Dermis microvascular lymphatic vessel endothelial cell (primary cell): ENCODE measurements at regions not wholly inside any gene's neighbourhood (a gene's known extent, or its start where the extent isn't known, plus 50 kb on each side); places are given as distances from the start of the nearest gene placed in this dataset.
"Not testable (repeated sequence)": the region's sequence is repeated elsewhere in the genome, so short reads cannot be mapped to it uniquely, and the experiment has no call there.

Source experiments
- DNase-seq, 2 donors: peaks; one replicate each; pipeline versions ENCODE4 v3.0.0 to v3.0.0-alpha.2; 2010; ENCODE audit warnings: low read depth in 2 of 2

DNA sequence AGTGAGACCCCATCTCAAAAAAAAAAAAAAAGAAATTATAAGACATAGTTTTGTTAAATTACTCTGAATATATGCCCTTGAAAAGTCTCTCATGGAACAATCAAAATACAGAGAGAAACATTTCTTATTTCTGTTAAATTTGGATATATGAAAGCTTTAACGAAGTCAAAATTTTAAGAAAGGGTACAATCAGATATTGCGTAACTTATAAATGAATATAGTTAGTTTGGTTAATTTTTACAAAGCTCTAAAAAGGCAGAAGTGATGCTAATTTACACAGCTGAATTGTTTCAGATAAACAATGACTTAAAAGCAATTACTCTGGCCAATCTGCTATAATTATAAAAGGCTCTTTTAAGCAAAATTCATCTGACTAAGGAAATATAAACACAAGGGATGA lies 611.6 kb upstream of the CCDC179 start:
- DNase-seq, result no peak

DNA sequence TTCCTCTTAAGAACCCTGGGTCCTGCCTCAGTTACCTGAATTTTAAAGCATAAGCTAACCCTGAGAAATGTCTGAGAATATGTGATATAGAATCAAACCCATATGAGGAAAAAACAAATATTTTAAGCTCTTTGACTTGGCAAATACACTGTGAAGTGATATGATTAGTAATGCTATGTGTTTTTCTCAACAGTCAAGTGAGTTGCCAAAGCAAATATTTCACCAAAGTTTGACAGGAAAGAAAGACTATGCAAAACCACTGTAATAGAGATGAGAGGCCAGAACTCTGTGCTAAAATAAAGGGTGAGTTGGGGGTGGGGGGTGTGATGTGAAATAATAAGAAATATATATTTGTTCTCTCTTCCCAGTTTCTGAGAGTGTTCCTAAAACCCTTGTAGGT lies 613.5 kb upstream of the CCDC179 start:
- peak in 1 of 2 donors; percentile 1 for DNase-seq

DNA sequence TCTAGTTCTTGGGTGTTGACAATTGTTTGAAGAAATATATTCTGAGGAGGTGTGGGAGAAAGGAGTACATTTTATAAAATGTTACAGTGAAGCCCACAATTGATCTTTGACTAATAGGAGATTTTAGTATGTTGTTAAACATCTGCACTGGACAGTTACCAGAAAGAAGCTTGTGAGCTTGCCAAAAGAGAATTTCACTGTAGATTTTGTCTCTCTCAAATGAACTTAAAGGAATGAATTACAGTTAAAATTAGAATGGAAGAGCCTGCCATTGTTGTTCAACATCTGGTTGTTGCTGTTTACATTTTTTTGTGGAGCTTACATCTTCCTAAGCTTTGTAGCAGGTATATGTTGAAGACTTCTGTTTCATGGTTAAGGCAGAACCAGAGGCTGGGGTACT lies 620.5 kb upstream of the CCDC179 start:
- no peak for DNase-seq

DNA sequence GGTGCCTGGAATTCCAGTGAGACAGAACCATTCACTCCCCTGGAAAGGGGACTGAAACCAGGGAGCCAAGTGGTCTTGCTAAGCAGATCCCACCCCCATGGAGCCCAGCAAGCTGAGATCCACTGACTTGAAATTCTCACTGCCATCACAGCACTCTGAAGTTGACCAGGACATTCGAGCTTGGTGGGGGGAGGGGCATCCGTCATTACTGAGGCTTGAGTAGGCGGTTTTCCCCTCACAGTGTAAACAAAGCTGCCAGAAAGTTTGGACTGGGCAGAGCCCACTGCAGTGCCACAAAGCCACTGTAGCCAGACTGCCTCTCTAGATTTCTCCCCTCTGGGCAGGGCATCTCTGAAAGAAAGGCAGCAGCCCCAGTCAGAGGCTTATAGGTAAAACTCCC lies 623.9 kb upstream of the CCDC179 start:
- DNase-seq, result not testable (repeated sequence)

DNA sequence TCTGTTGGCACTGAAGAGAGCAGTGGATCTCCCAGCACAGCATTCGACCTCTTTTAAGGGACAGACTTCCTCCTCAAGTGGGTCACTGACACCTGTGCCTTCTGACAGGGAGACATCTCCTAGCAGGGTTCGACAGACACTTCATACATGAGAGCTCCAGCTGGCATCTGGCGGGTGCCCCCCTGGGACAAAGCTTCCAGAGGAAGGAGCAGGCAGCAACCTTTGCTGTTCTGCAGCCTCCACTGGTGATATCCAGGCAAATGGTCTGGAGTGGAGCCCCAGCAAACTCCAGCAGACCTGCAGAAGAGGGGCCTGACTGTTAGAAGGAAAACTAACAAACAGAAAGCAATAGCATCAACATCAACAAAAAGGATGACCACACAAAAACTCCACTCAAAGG lies 624.3 kb upstream of the CCDC179 start:
- DNase-seq, result not testable (repeated sequence)

DNA sequence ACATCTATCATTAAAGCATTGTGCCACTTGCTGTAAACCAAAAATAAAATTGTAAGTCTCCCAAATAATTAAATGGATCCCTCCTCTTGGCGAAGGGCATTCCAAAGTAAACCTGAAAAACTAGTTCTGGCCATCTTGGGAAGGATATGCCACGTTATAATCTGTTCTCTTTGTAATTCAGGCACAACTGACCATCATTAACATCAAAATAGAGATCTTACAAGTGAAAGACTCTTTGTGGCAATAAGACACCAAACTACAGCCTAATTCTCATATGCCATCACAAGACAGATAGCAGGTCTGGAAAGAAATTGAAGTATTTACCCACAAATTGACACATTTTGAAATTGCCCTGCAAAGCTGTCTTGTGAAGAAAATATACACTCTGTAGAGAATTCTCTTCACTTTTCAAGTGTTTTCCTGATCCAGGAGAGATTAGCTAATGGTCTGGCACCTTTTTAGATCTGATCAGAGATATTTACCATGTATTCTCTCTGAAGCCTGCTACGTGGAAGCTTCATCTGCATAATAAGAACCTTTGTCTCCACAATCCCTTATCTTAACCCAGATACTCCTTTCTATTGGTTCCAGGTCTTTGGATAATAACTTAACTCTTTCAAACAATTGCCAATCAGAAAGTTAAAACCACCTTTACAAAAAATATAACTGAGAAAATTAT lies 630.4 kb upstream of the CCDC179 start:
- DNase-seq, result no peak

DNA sequence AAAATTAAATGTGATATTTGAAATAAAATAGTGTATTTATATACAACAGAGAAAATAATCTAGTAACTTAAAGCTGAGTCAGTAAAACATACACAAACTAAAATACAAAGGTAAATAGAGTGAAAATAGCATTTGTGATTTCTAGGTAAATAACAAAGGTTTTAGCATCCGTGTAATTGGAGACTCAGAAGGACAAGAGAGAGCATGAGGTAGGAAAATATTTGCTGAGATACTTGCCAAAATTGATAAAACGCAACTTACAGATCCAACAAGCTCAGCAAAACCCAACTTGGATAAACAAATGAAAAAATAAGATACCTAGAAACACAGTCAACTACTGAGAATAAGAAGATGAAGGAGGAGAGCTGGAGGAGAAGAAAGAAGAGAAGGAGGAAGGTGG lies 634.7 kb upstream of the CCDC179 start:
- no peak for DNase-seq

DNA sequence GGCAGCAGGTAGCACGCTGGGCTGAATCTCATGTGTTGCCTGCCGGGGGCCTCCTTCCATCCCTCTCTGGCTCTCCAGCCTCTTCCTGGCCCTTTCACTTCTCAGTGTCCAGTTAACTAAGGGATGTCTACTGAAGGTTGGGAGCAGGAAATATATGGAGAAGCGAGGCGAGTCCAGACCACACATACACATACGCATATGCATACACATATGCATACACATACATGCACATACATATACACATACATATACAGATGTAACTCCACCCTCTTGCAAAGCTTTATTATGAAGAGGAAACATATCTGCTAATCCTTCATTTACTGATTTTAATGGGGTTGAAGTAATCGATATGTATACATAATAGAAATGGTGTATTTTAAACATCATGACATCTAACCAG lies 636.1 kb upstream of the CCDC179 start:
- DNase-seq, result no peak

DNA sequence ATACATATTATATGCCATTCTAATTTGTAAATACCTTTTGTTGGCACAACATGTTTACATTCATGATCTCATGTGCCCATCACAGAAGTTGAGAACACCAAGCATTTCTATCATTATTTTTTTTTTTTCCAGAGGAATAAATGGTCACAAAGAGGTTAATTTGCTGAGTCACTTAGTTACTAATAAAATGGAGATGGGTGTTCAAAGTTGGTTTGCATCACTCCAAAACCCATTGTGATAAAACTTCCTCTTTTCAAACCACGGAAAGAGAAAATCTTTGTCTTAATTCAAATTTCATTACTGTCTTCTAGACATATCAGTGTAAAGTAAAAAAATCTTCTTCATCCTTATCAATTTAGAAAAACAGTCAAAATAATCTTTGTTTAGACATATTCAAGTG lies 636.8 kb upstream of the CCDC179 start:
- DNase-seq, result no peak

DNA sequence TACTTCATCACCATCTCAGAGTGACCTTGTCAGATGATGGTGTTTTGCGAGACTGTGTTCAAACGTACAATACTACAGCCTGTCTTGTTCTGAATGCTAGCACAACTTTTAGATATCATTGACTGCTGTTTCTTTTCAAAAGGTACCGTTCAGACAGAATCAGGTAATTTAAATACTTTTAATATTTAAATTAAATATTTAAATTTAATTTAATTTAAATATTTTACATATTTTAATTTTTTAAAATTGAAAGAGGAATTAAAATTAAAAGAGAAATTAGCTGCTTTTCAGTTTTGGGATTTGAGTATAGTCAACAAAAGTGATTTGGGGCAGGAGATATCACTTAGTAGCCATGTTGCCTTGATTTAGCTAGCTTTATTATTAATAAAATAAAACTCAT lies 642.1 kb upstream of the CCDC179 start:
- DNase-seq, result no peak

DNA sequence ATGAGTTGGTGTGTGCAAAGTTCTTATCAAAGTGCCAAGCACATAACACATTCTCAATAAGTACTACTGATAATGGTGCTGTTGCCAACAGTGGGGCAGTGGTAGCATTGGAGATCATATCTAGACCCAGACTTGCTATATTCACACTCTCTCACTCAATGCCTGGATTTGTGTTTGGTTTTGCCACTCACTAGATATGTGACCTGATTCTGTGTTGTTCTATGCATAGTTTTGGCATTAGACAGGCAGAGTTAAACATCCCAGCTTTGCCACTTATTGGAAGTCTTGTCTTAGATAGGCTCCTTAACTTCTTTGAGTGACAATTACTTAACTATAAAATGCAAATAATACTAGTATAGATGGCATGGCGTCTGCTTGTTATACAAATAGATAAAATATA lies 642.6 kb upstream of the CCDC179 start:
- DNase-seq, result no peak

DNA sequence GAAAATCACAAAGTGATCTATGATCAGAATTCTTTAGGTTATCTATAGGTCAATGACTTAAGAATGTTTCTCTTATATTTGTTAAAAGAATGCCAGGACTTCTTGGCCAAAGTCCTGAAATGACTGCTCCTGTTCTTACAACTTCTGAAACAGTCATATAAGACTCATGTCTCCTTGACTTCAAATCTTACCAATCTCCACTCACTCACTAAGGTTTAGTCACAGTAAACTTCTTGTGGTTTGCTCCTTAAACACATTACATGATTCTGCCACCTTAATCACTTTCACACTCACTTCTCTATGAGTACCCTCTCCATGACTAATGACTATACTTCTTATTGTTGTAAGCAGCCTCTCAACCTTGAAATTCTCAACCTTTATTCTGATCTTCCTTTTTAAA lies 648.7 kb upstream of the CCDC179 start:
- DNase-seq, result no peak

DNA sequence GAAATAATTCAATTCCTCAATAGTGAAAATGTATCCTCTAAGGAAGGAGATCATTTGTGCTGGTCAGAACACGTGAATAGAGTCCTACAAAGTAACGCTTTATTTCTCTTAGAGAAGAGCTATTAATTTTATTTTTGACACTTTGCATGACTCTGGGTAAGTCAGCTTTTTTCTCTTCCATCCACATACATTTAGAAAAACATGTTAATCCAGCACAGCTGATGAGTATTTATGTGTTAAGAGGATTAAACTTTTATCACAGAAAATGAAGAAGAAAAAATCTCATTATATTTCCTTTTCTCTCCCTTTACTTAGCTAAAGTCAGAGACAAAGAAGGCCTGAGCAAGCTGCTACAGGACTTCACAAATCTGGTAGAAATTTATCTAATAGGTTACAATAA lies 649.5 kb upstream of the CCDC179 start:
- DNase-seq, result no peak

DNA sequence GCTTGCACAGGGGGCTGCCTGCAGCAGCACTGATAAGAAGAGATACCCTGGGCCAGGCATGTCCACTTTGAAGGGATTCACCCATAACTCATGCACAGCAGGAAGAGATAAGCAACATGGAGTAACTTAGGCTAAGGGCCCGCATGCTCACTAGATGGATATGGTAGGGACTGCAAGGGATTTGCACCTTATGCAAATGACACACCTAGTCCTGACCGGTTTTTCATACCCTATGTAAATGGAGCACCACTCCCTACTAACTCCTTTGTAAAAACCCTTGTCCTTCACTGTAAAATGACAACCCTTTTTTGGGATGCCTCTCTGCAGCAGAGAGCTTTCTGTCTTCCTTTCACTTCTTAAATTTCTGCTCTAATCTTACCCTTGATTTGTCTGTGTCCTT lies 658.9 kb upstream of the CCDC179 start:
- DNase-seq, result no peak

DNA sequence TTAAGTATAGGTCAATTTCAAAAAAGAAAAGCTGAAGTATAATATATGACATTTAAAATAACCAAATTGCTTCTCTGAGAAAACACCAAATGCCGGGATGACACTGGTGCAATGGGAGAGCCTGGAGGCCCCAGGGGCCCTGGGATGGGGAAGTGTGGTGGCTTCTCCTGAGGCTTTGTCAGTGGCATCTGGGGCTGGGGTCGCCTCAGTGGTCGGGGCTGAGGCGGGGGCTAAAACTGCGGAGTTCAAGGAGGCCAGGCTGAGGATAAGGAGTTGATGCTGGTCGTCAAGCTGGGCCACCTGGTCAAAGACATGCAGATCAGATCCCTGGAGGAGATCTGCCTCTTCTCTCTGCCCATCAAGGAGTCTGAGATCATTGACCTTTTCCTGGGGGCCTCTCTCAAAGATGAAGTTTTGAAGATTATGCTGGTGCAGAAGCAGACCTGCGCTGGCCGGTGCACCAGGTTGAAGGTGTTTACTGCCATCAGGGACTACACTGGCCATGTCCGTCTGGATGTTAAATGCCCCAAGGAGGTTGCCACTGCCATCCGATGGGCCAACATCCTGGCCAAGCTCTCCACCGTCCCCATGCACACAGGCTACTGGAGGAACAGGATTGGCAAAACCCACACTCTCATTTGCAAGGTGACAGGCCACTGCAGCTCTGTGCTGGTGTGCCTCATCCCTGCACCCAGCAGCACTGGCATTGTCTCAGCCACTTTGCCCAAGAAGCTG lies 660.1 kb upstream of the CCDC179 start:
- no peak for DNase-seq

DNA sequence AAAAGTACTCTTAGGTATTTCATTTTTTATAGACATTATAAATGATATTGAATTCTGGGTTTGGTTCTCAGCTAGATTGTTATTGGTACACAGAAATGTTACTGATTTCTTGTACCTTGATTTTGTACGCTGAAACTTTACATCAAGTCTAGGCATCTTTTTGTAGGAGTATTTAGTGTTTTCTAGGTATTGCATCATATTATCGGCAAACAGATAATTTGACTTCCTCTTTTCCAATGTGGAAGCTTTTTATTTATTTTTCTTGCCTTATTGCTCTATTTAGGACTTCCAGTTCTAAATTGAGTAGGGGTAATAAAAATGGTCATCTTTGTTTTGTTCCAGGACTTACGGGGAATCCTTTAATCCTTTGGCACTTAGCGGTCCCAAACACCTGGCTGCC lies 676.6 kb upstream of the CCDC179 start:
- DNase-seq, result no peak

DNA sequence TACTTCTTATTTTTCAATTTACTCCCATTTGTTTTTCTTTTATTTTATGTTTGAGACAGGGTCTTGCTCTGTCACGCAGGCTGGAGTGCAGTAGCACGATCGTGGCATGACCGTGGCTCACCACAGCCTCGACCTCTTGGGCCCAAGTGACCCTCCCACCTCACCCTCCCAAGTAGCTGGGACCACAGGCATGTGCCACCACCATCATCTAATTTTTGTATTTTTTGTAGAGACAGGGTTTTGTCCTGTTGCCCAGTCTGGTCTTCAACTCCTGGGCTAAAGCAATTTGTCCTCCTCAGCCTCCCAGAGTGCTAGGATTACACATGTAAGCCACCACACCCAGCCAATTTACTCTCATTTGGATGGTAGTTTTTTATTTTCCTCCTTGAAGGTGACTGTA lies 679.3 kb upstream of the CCDC179 start:
- DNase-seq, result no peak

DNA sequence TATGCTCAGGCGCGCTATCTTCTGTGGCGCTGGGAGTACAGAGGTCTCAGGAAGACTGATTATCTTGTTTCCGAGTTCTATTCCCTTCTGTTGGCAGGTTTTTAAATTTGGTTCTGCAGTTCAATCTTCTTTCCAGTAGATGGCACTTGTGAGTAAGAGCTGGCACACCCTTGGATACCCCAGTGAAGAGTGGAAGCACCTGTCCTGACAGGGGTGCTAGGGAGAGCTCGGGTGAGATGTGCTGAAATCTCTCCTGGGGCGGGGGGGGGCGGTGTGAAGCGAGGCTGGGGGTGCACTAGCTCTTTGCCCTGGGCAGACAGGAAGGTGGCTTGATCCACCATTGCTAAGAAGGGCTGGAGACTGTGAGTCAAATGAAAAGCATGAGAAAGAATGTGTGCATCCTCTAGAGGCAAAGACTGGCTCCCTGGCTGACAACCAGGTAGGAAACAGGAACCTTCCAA lies 679.9 kb upstream of the CCDC179 start:
- DNase-seq, result peak in 1 of 2 donors; percentile 15

DNA sequence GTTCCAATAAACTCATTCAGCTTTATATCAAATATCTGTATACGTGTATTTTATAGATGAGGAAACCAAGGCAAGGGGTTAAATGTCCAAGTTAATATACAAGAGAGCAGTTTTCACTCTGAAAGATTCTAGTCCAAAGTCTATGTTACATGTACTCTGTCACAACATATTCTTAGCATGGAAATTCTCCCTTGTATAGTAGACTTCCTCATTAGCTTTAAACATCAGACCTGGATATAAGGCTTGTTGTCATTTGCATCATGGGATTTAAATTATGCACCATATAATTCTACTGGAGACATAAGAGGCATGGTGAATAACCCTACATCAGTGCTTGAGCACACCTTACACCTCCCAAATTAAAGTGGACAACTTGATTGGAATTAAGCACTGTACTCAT lies 681.9 kb upstream of the CCDC179 start:
- no peak for DNase-seq

DNA sequence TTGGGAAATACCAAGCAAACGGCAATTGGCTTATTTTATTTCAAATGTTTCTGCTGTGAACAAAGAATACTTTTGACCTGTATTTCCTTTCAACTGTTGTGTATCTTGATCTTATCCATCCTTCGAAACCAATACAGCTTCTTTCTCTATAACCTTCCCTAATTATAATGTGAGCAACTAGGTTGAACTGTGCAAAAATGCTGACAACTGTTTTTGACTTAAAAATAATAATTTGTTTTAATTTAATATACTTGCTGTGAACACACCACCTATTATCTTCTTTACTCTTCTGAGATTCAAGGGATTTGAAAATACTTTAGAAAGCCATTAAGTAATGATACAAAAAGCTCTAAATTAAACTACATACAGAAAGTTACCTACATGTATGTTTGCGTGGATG lies 682.5 kb upstream of the CCDC179 start:
- no peak for DNase-seq

DNA sequence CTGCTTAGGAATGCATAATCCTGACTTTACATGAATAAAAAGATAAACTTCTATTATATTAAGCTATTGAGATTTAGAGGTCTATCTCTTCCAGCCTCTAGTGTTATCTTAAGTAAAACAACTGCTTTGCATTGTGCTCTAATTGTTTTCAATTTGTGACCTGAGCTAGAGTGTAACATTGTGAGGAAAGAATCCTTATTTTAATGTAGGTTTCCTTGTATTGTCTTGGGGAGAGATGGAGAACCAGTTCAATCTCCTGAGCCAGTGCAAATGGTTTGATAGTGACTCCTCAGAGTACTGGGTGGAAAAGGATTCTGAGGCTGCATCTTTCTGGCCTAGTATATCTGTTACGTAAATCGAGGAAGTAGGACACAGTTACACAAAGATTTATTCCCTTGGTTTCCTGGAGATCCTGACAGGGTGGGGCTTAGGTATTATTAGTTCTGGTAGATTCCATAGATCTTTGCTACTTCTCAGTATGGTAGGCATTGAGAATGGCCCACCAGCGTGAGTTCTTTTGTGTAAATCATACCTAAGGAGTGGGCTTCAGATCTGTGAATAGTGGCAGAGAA lies 683.5 kb upstream of the CCDC179 start:
- no peak for DNase-seq

DNA sequence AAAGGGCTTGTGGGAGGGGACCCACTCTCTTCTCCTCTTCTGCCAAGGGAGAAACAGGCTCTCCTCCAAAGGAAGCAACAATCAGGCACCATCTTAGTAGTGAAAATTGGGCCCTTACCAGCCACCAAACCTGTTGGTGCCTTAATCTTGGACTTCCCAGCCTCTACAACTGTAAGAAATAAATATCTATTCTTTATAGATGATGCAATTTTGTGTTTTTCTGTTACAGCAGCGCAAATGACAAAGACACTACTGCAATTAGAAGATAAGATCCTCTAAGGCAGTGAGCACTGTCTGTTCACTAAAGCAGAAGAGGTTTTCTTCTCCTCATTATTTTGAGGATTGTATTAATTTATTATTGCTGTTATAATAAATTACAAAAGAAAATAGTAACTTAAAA lies 691.4 kb upstream of the CCDC179 start:
- DNase-seq, result no peak

DNA sequence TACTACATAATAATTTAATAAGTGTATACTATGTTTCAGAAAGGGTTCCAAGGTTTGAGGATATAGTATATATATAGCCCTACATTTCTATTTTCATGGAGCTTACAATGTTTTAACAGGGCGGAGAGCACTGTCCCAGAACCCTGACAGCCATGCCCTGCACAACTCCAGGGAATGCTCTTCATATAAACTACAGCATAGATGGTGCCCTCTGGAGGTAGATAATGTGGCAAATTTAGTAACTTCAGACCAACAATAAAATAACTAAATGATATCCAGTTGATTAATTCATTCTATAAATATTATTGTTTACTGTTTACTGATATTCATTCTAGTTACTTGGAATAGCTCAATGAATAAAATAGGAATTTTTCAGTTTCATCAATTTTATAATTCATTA lies 693.7 kb upstream of the CCDC179 start:
- DNase-seq, result no peak
